ENCODE measurements at regions not wholly inside any gene's neighbourhood (a gene's known extent, or its start where the extent isn't known, plus 50 kb on each side); places are given as distances from the start of the nearest gene placed in this dataset.
"Not testable (repeated sequence)": the region's sequence is repeated elsewhere in the genome, so short reads cannot be mapped to it uniquely, and the experiment has no call there.

DNA sequence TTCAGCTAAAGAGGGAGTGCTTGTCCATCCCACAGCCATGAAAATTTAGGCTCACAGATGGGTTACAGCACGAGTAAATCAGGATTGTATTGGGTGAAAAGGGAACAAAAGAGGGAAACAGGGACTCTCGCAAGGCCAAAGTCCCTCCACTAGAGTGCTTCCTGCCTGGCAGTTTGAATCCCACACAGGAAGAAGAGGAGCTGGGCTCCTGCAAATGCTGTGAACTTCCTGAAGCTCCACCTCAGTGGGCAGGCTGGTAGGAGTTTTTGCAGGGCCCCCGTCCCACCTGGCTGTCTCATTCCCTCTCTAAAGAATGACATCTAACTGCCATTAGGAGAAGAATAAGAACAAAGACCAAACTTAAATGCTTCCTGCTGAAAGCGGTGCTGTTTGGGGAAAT is 712.0 kb upstream of the PRMT6 start:
- no peak for DNase-seq

DNA sequence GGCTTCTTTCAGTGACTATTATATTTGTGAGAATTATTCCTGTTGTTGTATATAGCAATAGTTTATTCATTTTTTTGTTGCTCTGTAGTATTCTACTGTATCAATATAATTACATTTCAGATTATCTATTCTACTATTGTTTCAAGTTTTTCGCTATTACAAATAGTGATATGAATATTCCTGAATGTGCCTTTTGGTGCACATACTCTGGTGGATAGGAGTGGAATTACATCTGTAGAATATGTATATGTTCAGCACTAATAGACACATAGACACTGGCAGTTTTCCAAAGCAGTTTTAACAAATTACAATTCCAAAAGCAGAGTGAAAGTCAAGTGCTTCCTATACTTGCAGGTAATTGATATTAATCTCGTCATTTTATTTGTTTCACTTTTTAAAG is 696.2 kb upstream of the PRMT6 start:
- no peak for DNase-seq

DNA sequence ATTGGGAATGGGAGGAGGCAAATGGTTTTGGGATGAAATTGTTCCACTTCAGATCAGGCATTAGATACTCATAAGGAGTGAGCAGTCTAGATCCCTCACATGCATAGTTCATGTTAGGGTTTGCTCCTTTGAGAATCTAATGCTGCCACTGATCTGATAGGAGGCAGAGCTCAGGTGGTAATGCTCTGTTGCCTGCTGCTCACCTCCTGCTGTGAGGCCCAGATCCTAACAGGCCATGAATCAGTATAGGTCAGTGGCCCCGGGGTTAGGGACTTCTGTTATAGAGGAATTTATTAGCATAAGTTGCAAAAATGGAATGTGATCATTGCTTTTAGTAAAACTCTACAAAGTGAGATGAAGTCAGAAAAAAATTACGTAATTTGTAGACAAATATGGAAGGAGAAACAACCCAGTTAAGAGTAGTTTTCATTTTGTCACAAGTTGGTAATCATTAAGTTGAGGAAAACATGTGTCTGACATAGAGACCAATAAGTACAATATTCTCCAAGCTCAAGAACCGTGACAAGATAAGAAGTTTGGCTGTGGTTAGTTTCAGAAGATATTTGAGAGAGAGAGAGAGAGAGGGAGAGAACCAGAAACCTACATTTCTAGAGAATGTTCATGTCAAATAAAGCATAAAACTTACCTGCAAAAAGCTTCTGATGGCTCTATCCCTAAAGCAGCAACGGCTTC is 689.7 kb upstream of the PRMT6 start:
- no peak for DNase-seq

DNA sequence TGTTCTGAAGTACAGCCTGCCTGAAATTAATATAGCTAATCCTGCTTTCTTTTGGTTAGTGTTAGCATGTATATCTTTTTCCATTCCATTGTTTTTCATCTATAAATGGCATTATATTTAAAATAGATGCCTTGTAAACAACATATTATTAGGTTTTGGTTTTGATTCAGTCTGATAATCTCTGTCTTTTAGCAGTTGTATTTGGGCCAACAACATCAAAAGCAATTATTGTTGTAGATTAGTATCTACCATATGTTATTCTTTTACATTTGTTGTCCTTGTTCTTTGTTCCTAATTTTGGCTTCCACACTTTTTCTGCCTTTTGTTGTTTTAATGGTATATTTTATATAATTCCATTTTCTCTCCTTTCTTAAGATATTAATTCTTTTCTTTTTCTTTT is 678.2 kb upstream of the PRMT6 start:
- no peak for DNase-seq

DNA sequence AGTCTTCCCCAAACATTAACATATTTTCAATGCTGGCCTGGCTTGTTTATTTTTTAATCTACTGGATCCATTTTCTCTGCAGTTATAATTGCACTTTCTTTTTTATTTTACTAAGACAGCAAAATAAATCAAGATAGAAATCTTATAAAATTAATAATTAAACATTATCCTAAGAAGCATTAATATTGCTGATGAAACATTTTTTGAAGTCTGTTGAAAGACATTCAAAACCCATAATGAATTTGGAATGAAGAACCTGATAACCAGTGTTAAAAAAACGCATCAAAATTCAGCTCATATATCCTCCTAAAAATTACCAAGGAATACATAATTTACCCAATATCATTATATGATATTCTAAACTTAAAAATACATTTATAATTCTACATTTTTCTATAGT is 675.7 kb upstream of the PRMT6 start:
- no peak for DNase-seq

DNA sequence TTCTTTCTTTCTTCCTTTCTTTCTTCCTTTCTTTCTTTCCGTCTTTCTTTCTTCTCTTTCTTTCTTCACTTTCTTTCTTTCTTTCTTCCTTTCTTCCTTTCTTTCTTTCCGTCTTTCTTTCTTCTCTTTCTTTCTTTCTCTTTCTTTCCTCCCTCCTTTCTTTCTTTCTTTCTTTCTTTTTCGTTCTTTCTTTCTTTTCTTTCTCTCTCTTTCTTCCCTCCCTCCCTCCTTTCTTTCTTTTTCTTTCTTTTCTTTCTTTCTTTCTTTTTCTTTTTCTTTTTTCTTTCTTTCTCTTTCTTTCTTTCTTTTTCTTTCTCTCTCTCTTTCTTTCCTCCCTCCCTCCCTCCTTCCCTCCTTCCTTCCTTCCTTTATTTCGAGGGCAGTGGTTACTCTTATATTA is 667.3 kb upstream of the PRMT6 start:
- DNase-seq, result not testable (repeated sequence)

DNA sequence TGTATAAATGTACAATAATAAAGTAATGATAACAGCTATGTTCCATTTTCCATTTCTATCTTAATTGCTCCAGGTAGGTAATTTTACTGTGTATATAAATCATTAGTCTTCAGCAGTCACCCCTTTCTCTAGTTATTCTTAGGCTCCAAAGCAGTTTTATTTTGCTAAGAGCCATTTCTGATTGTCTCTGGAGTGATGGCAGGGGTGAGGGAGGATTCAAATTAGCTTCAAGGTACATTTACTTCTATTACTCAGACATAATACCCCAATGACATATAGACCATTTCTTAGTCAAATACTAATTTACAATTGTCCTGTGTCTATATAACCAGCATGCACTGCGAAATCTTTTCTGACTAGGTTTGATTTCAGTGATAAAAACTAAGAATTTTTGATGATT is 663.4 kb upstream of the PRMT6 start:
- peak; percentile 35 for DNase-seq

DNA sequence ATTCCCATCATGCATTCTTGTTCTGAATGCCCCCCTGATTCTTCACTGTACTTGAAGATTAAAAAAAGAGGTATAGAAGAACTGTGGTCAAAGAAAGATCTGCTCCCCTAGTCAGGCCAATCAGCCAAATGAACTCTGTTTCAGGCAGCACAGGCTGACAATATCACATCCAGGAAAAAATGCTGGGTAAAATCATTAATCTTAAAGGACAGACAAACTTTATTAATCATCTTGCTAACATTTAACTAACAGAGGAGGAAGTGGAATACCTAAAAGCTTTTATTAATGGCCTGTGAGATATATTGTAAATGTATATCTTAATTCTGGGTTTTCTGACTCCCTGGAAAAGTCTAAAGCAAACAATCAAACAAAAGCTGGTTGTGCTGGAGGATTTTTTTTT is 660.5 kb upstream of the PRMT6 start:
- DNase-seq, result no peak

DNA sequence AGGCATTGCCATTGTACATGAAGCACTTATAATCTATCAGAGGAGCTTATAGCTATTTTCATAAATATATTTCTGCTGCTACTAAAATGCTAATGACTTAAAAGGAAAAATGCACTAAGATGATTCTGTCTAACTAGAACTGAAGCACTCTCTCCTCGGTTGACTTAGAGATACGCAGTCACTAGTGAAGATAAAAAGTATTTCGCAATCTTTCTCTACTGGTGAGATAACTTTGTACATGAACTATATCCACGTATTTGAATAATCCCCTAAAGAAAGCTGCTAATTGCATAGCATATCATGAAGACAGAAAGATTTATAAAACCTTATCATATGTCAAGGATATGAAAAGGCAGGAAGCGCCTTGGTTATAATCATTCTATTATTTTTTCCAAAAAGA is 658.1 kb upstream of the PRMT6 start:
- DNase-seq, result no peak

DNA sequence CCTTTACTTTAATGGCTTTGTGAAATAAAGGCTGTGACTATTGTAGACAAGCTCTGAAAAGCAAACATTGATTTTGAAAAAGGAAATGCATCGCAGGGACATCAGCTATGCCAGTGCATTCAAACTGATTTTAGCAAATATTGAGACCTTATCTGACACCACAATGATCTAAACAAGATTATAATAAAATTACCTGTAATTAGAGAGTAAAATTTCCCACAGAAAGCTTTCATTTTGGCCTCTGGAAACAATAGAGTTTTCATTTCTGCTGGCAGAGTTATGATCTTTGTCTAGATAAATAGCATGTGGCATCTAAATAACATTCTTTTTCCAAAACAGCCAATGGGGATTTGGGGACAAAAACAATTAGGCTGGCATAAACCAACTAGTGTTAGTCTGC is 650.4 kb upstream of the PRMT6 start:
- DNase-seq, result no peak

DNA sequence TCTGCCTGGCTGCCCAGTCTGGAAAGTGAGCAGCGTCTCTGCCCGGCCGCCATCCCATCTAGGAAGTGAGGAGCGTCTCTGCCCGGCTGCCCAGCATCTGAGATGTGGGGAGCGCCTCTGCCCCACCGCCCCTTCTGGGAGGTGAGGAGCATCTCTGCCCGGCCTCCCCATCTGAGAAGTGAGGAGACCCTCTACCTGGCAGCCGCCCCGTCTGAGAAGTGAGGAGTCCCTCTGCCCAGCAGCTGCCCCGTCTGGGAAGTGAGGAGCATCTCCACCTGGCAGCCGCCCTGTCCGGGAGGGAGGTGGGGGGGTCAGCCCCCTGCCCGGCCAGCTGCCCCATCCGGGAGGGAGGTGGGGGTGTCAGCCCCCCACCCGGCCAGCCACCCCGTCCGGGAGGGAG is 644.2 kb upstream of the PRMT6 start:
- DNase-seq, result not testable (repeated sequence)

DNA sequence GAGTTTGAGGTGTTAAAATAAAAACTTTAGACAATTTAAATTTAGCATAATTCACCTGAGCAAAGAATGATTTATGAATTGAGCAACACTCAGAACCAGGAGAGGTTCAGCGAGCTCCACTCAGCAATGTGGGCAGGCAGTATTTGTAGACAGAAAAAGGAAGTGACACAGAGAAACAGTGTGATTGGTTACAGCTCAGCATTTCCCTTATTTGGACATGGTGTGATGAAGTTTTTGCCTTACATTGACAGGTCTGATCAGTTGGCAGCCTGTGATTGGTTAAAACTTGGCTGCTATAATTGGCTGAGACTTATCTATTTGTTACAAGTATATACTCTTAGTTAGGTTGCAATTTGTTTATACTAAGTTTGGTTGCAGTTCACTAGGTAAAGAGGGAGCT is 621.2 kb upstream of the PRMT6 start:
- DNase-seq, result no peak

DNA sequence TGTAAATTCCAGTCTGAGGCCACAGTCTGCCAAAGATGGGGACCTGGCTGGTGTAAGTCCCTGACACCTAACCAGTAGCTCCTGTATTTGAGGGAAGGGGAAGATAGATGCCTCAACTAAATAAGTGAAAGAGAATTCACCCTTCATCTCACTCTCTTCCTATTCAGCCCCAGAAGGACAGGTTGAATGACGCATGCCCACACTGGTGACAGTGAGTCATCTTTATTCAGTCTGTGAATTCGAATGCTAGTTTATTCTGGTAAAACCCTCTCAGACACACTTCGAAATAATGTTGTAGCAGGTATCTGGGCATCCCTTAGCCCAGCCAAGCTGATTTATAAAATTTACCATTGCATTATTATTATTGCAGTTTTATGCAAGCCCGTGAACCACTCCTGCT is 617.0 kb upstream of the PRMT6 start:
- DNase-seq, result no peak

DNA sequence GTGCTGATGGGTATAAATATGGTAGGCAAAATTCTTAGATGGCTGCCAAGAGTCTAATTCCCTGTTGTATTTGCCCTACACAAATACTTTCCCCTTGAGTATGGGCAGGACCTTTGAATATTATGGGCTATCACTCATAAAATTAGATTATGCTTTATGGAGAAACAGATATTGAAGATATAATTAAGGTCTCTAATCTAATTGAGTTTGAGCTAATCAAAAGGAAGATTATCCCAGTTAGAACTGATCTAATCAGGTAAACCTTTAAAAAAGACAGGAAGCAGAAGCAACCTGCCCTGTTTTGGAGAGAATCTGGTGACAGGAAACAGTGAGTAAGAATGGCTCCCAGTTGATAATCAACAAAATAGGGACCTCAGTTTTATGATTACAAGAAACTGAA is 609.0 kb upstream of the PRMT6 start:
- DNase-seq, result no peak

DNA sequence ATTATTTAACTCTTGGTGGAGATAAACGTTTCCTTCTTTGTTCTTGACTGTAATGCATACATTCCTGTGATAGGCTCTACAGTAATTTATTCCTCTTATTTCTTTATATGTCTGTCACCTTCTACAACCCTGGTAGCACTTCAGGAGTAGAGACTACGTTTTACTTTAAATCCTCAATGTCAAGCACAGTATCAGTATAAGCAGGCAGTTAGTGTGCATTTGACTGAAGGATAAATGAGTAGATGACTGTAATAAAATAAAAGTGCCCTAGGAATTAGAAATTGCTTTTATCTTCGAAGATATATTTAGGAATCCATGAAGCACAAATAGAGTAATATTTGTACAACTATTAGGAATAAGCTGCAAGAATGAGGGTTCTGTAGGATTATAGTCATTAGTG is 599.6 kb upstream of the PRMT6 start:
- no peak for DNase-seq

DNA sequence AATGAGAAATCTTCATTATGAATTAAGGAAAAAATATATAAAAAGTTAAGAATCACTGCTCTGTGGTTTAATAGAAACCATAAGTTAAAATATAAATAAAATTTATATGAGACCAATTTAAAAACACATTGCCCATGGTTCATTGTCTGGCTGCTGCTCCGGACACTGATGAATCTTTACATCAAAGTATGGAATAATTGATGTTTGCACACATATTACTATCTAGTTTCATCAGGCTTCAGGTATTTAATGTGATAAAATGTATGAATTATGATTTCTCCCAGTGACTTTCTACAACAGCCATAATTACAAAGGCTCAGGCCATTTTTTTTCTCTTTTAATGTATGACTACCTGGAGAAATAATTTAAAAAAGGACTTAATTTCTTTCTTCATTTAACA is 599.1 kb upstream of the PRMT6 start:
- no peak for DNase-seq

DNA sequence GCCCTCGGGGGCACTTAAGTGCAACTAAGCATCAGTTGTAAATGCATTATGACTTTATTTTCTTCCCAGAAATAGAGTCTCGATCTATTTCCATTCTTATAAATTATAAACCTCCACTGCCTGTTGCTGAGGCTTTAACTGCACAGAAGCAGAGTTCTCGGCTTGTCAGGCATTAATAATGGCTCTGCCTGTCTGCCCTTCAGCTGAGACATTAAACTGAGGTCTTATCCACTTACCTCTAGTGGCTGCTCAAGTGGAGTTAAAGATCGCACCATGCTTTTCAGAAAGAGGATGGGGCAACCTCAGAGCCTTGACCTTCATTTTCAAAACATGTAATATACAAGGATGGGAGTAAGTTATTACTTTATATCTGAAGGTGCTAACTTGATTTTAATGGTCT is 597.6 kb upstream of the PRMT6 start:
- DNase-seq, result no peak

DNA sequence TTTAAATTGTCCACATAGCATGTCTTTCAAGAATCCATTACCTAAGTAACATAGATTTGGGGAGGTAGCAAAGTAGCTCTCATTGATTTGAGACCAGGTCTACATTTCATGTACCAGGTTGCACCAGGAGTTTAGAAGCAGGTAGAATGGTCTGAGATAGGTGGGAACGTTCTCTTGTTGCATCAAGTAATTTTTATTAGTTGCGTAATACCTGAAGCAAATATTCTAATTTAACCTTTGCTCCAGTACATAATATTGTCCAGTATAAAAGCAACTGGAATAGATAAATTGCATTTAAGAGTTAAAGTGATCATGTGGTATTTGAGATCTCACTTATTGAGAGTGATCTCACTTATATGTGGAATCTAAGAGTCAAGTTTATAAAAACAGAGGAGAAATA is 597.1 kb upstream of the PRMT6 start:
- DNase-seq, result no peak

DNA sequence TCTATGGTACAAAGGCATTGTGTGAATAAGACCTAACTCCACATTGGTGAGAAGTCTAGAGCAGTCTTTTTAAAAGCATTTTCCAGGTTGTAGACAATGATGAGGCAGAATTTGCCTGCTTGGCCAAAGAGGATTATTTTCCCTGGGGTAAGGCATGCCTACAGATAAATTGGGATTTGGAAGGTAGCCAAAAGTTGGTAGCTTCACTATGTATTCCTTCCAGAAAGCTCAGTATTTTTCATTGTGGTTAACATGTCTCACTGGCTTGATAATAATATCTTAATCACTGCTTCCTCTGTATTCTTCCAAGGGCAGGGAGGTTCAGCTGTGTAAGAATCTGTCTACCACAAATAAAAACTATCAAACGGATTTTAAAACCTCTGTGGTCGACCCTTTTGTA is 590.8 kb upstream of the PRMT6 start:
- no peak for DNase-seq

DNA sequence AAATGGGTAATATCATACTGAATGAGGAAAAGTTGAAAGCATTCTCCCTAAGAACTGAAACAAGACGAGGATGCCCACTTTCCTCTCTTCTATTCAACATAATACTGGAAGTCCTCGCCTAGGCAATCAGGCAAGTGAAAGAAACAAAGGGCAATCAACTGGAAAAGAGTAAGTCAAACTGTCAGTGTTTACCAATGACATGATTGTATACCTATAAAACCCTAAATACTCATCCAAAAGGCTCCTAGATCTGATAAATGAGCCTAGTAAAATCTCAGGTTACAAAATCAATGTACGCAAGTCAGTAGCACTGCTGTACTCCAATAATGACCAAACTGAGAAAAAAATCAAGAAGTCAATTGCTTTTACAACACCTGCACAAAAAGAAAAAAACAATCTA is 575.8 kb upstream of the PRMT6 start:
- DNase-seq, result no peak

DNA sequence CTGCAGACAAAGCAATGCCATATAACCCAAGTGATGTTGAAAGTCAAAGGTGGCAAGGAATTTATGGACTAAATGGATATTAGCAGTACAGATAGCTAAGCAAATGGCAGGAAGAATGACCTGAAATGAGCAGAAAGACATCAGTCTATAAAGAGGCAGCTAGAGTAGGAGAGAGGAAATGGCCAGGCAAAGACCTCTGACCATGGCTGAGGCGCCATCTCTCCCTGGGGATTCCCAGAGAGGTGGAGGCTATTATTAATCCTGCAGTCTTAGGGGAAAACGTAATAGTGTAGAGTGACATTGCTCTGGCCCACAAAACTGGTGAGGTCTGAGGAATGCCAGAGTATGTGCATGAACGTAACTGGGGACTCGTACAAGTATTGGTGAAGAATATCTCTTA is 563.6 kb upstream of the PRMT6 start:
- no peak for DNase-seq

DNA sequence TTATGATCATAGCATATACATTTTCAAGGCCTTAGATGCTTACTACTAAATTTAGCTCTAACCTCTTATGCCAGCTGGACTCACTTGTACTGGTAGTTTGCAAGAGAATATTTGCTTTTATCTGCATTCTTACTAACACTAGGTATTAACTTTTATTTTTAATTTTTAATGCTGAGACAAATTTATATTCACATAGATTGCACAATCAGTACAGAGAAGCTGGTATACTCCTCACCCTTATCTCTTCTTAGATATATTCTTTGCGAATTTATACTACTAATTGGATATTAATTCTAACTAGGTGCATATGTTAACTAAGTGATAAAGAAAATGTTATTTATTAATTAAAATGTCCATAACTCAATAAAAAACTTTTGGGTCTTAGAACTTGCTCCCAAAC is 561.8 kb upstream of the PRMT6 start:
- DNase-seq, result no peak

DNA sequence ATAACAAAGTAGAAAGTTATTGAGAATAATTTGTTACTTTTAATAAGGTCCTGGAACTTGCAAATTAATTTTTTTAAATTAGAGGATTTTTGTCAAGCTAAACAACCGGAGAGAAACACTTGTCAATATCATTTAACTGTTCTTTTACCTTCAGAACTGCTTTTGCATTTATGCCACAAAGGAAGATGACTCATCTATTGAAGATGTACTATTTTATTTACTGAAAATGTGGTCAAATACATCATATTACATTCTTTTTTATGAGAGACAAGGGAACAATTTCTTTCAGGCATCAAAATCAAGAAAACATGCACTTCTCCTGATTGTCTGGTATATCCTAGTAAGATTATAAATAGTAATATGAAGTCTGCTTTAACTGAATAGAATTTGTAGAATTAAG is 558.2 kb upstream of the PRMT6 start:
- DNase-seq, result no peak

DNA sequence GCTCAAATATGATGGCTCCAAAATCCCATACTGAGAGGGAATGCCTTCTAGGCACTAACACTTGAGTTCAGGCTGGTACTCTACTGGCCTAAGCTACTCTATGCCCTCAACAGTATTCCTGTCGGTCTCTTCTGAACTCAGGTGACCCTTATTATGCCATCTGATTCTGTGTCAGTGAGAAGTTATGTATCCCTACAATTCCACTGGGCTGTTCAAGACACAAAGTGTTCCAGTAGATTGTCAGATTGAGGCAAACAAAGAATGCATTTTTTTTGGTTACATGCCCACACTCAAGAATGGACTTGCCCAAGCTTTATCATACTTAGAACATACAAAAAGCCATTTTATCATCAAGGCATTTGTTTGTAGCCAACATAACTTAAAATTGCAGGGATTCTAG is 553.8 kb upstream of the PRMT6 start:
- no peak for DNase-seq

DNA sequence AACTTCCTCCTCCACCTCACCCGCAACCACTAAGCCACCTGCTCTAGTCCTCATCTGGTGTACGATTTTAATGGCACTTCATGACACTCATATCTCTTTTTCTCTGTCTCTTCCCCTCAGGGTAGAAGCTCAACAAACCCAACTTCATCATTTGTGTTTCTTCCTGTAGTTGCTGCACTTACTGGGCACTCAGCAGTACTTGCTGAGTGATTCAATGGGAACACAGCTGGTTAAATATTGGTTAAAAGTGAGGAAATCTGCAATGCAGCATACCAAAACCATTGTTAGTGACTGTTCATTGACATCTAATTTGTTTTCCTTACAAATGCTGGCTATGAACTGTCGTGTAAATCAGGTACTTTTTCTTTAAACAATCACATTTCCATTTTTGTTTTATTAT is 541.1 kb upstream of the PRMT6 start:
- DNase-seq, result no peak

DNA sequence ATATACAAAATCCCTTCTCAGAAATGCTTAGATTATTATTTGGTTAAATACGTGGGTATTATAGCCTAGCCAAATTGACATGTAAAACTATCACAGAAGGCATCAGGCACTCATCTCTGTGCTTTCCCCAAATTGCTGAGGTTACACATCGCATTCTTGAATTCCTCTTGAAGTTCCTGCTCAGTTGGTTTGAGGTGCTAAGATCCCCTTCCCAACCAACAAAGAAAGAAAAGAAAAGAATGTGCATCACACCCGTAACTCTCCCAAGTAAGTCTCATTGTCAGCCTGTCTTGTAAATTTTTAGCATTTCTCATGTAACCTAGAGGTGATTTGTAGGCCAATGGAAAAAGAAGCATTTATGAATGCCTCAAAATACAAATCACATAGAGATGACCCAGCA is 539.2 kb upstream of the PRMT6 start:
- no peak for DNase-seq

All from NCI-H526 treated with DMSO at 0.1 percent for 48 hours (cell line).